Right renal pelvis (tissue), 4 donors: ENCODE measurements at regions not wholly inside any gene's neighbourhood (a gene's known extent, or its start where the extent isn't known, plus 50 kb on each side); places are given as distances from the start of the nearest gene placed in this dataset.

Experiments used
- DNase-seq, 4 donors: peaks; one replicate each; pipeline ENCODE4 v3.0.0-alpha.2; 2013; ENCODE audit warnings: low read depth in 4 of 4, low spot score in 3 of 4, missing footprints in 1 of 4

GRCh38 chr12:34340534-34341361 lies 318.5 kb downstream of the ALG10 start:
- DNase-seq: no peak

GRCh38 chr12:34341362-34341733 lies 319.1 kb downstream of the ALG10 start:
- DNase-seq: no peak

GRCh38 chr12:34342048-34342447 lies 319.8 kb downstream of the ALG10 start:
- no peak for DNase-seq

- no peak for DNase-seq
Measured at GRCh38 chr12:34343345-34343744, 321.0 kb downstream of the ALG10 start.

- DNase-seq: no peak
Measured at GRCh38 chr12:34343766-34344165, 321.5 kb downstream of the ALG10 start.

GRCh38 chr12:34344851-34345522 lies 322.7 kb downstream of the ALG10 start:
- DNase-seq: no peak

GRCh38 chr12:34345801-34346200 lies 323.5 kb downstream of the ALG10 start:
- DNase-seq: no peak

- no peak for DNase-seq
Measured at GRCh38 chr12:34346372-34347034, 324.2 kb downstream of the ALG10 start.

GRCh38 chr12:34347367-34347766 lies 325.1 kb downstream of the ALG10 start:
- DNase-seq: no peak

- DNase-seq: no peak
Measured at GRCh38 chr12:34348064-34348463, 325.8 kb downstream of the ALG10 start.

- no peak for DNase-seq
Measured at GRCh38 chr12:34348836-34349672, 326.8 kb downstream of the ALG10 start.

GRCh38 chr12:34349673-34349961 lies 327.3 kb downstream of the ALG10 start:
- no peak for DNase-seq

- DNase-seq: no peak
Measured at GRCh38 chr12:34350092-34351041, 328.1 kb downstream of the ALG10 start.

- DNase-seq: no peak
Measured at GRCh38 chr12:34352098-34352497, 329.8 kb downstream of the ALG10 start.

- DNase-seq: no peak
Measured at GRCh38 chr12:34354239-34355200, 332.2 kb downstream of the ALG10 start.

- no peak for DNase-seq
Measured at GRCh38 chr12:34356233-34356987, 334.1 kb downstream of the ALG10 start.

GRCh38 chr12:34357791-34358190 lies 335.5 kb downstream of the ALG10 start:
- DNase-seq: no peak

GRCh38 chr12:34358198-34358597 lies 335.9 kb downstream of the ALG10 start:
- DNase-seq: no peak
